HCT116 (cell line): ENCODE measurements at regions not wholly inside any gene's neighbourhood (a gene's known extent, or its start where the extent isn't known, plus 50 kb on each side); places are given as distances from the start of the nearest gene placed in this dataset.

Experiments
- ATAC-seq: fragments of 200-7000 bp; cut with Tn5 transposase; 2 replicates; pipeline ENCODE4 v1.9.1; 2020; ENCODE audit warnings: mild to moderate bottlenecking, moderate library complexity
- BruUV-seq: library from RNA; stranded (reverse); fragments of 400-500 nt; replicated peaks from 2 replicates; lab custom pipeline; 2021; lab: Mats Ljungman, UMichigan
- CTCF ChIA-PET: fragments of 300-600 bp; sonication (Branson Sonifier 250); formaldehyde crosslinking; loops from one replicate; lab custom pipeline; 2021; ENCODE audit warnings: antibody characterized with exemption; lab: Charles Lee
- POLR2A ChIA-PET: fragments of 300-600, 350-600 bp; sonication (Branson Sonifier 250); formaldehyde crosslinking; loops from one replicate; lab custom pipeline; 2021; ENCODE audit warnings: antibody characterized with exemption; lab: Charles Lee
- RAD21 ChIA-PET, 2 experiments: fragments of 300-600 bp; sonication (Branson Sonifier 250); formaldehyde crosslinking; loops; one replicate each; lab custom pipeline; 2023; ENCODE audit warnings: low total read pairs in 2 of 2; ENCODE audit not compliant: uncharacterized antibody in 2 of 2, unreplicated experiment in 2 of 2, low non-redundant PET in 1 of 2; lab: Charles Lee
- DNase-seq: peaks from one replicate; pipeline ENCODE4 v3.0.0-alpha.2; 2010; ENCODE audit warnings: low read depth, low spot score
- H2AFZ ChIP-seq: fragments of 200-600 bp; shearing (Covaris generic), sonication (generic); 2 replicates; pipeline ENCODE4 v1.6.1; 2017; ENCODE audit warnings: low read depth, mixed run types, mixed read lengths, antibody characterized with exemption, low read length; ENCODE audit not compliant: poor library complexity, severe bottlenecking
- H3K27ac ChIP-seq: 2 replicates; pipeline ENCODE4 v1.5.1; 2012; ENCODE audit warnings: low read depth, low read length
- H3K27me3 ChIP-seq: fragments of 200-600 bp; sonication (generic); 2 replicates; pipeline ENCODE4 v1.6.1; 2016; ENCODE audit warnings: mixed run types, low read length, mixed read lengths; ENCODE audit not compliant: insufficient read depth
- H3K36me3 ChIP-seq, 2 experiments: fragments of 200-500 bp in 1 of 2; fragments of 200-600 bp in 1 of 2; sonication (Bioruptor generic) in 1 of 2; sonication (generic) in 1 of 2; 2 replicates each; pipeline versions ENCODE4 v1.5.1 to v1.6.1; 2014 to 2016; ENCODE audit warnings: low read length in 2 of 2, inconsistent platforms in 1 of 2, mixed read lengths in 1 of 2, mixed run types in 1 of 2; ENCODE audit not compliant: insufficient read depth in 2 of 2, control insufficient read depth in 1 of 2
- H3K4me1 ChIP-seq, 2 experiments: fragments of 200-600 bp in 1 of 2; sonication (generic) in 1 of 2; 2 replicates each; pipeline versions ENCODE4 v1.5.1 to v1.6.1; 2012 to 2017; ENCODE audit warnings: low read length in 2 of 2, inconsistent platforms in 1 of 2, mild to moderate bottlenecking in 1 of 2, mixed read lengths in 1 of 2, mixed run types in 1 of 2, moderate library complexity in 1 of 2; ENCODE audit not compliant: insufficient read depth in 2 of 2, control insufficient read depth in 1 of 2
- H3K4me2 ChIP-seq: fragments of 200-600 bp; sonication (generic); 2 replicates; pipeline ENCODE4 v1.6.1; 2017; ENCODE audit warnings: mixed run types, low read length, mixed read lengths
- H3K4me3 ChIP-seq, 2 experiments: fragments of 200-600 bp in 1 of 2; sonication (generic) in 1 of 2; replicated peaks in 1 of 2; 2 replicates each; pipeline ENCODE4 v1.5.1; 2011 to 2016; ENCODE audit warnings: low read length in 2 of 2, control low read depth in 1 of 2, low read depth in 1 of 2, mild to moderate bottlenecking in 1 of 2, mixed read lengths in 1 of 2, mixed run types in 1 of 2
- H3K79me2 ChIP-seq: fragments of 200-600 bp; sonication (generic); 2 replicates; pipeline ENCODE4 v1.6.1; 2017; ENCODE audit warnings: mild to moderate bottlenecking, mixed run types, low read length, moderate library complexity, mixed read lengths; ENCODE audit not compliant: insufficient read depth
- H3K9ac ChIP-seq: fragments of 200-600 bp; sonication (generic); 2 replicates; pipeline ENCODE4 v1.6.1; 2016; ENCODE audit warnings: low read length, mixed read lengths
- H3K9me2 ChIP-seq: fragments of 200-600 bp; sonication (generic), shearing (Covaris generic); 2 replicates; pipeline ENCODE4 v1.6.1; 2017; ENCODE audit warnings: mixed run types, mild to moderate bottlenecking, moderate library complexity; ENCODE audit not compliant: insufficient read depth
- H3K9me3 ChIP-seq, 2 experiments: fragments of 200-500 bp in 1 of 2; fragments of 200-600 bp in 1 of 2; sonication (Bioruptor generic) in 1 of 2; sonication (generic) in 1 of 2; 2 replicates each; pipeline ENCODE4 v1.6.1; 2014 to 2017; ENCODE audit warnings: low read length in 2 of 2, mixed read lengths in 2 of 2, inconsistent platforms in 1 of 2, low read depth in 1 of 2, mild to moderate bottlenecking in 1 of 2, mixed run types in 1 of 2, moderate library complexity in 1 of 2; ENCODE audit not compliant: control insufficient read depth in 1 of 2, insufficient read depth in 1 of 2
- H4K20me1 ChIP-seq: fragments of 200-600 bp; sonication (generic), shearing (Covaris generic); 2 replicates; pipeline ENCODE4 v1.6.1; 2017; ENCODE audit warnings: mixed run types, mild to moderate bottlenecking, moderate library complexity; ENCODE audit not compliant: insufficient read depth
- ATF3 ChIP-seq: IDR thresholded peaks from 2 replicates; pipeline ENCODE4 v1.6.1; 2012
- CBX3 ChIP-seq: IDR thresholded peaks from 2 replicates; pipeline ENCODE4 v1.6.1; 2012; ENCODE audit warnings: low read depth
- CTCF ChIP-seq, 3 experiments: fragments of 200-600 bp in 1 of 3; sonication (generic) in 1 of 3; IDR thresholded peaks in 2 of 3; conservative IDR thresholded peaks in 1 of 3; 2 replicates each; pipeline ENCODE4 v1.5.1; 2012 to 2017; ENCODE audit warnings: low read depth in 2 of 3, low read length in 2 of 3, antibody characterized with exemption in 1 of 3, borderline replicate concordance in 1 of 3, control low read depth in 1 of 3, mild to moderate bottlenecking in 1 of 3, mixed read lengths in 1 of 3, mixed run types in 1 of 3, moderate library complexity in 1 of 3; ENCODE audit not compliant: insufficient read depth in 1 of 3
- EZH2 ChIP-seq: fragments of 200-600 bp; sonication (generic); IDR thresholded peaks from 2 replicates; pipeline ENCODE4 v1.6.1; 2017; ENCODE audit warnings: antibody characterized with exemption, mixed run types
- EZH2phosphoT487 ChIP-seq: fragments of 200-600 bp; IDR thresholded peaks from 2 replicates; pipeline ENCODE4 v1.6.1; 2018; ENCODE audit warnings: antibody characterized with exemption, borderline replicate concordance
- POLR2A ChIP-seq: IDR thresholded peaks from 2 replicates; pipeline ENCODE4 v1.7.0; 2011; ENCODE audit warnings: borderline replicate concordance; ENCODE audit not compliant: insufficient read depth, insufficient read length; ENCODE audit errors: extremely low read depth
- RAD21 ChIP-seq: IDR thresholded peaks from 2 replicates; pipeline ENCODE4 v1.6.1; 2012; ENCODE audit warnings: low read depth, mild to moderate bottlenecking
- SP1 ChIP-seq: IDR thresholded peaks from 2 replicates; pipeline ENCODE4 v1.6.1; 2012; ENCODE audit warnings: low read depth
- ZNF274 ChIP-seq: fragments of 200-500 bp; sonication (Bioruptor generic); IDR thresholded peaks from 2 replicates; pipeline ENCODE4 v1.6.1; 2014; ENCODE audit warnings: mild to moderate bottlenecking, low read depth, low read length, inconsistent platforms
- intact Hi-C: fragments of 100-400 bp; cut with micrococcal nuclease; formaldehyde crosslinking; loops from 2 replicates; pipeline ENCODE4 v1.10.0; 2022

- Histone ChIP-seq H3K9me3 (no peaks in the 10 kb centered on the region; a peak in 1 of 4 replicates), H3K9me2 (no peaks in the 10 kb centered on the region), H3K79me2 (no peaks in the 10 kb centered on the region), H3K36me3 (no peaks in the 10 kb centered on the region), H3K27me3 (no peaks in the 10 kb centered on the region), H3K4me1 (no peaks in the 10 kb centered on the region), H3K4me2 (no peak overlapping the region), H3K4me3 (no peak overlapping the region), H2AFZ (no peak overlapping the region), H3K9ac (no peak overlapping the region), H3K27ac (no peak overlapping the region), H4K20me1 (no peaks in the 10 kb centered on the region)
- DNase-seq (no peak), ATAC-seq (no peak)
- ChIA-PET POLR2A (no interaction called here), CTCF (no interaction called here), RAD21 (no interaction called here)
- no peak for TF ChIP-seq EZH2
- TF ChIP-seq CTCF (IDR thresholded peaks at IDR 0.05 in 2 of 3, conservative IDR thresholded peaks at IDR 0.05 in 1 of 3; ENCODE audit: borderline replicate concordance in 1 of 3, insufficient read depth in 1 of 3, low read depth in 2 of 3, low read length in 2 of 3): no peak
- TF ChIP-seq SP1: no peak
- peak; percentile 51; the same call in 1 of the 2 replicates for TF ChIP-seq CBX3
- no peak for TF ChIP-seq RAD21
- BruUV-seq: no TSS peak
- intact Hi-C loops: no loop called here
Measured at GRCh38 chr12:76198839-76199238, 114.4 kb upstream of the NAP1L1 start.

GRCh38 chr12:76197283-76197682 is 112.8 kb upstream of the NAP1L1 start:
- H3K36me3 ChIP-seq: no peaks in the 10 kb centered on the region

More at GRCh38 chr12:76197283-76197682, 112.8 kb upstream of the NAP1L1 start:
- H3K9me3 ChIP-seq: no peaks in the 10 kb centered on the region; a peak in 1 of 4 replicates
- ChIA-PET POLR2A (no interaction called here), RAD21 (no interaction called here), CTCF (no interaction called here)
- DNase-seq (no peak), ATAC-seq (no peak)
- no peaks in the 10 kb centered on the region for H4K20me1 ChIP-seq
- no peak overlapping the region for H3K4me2 ChIP-seq
- H3K79me2 ChIP-seq: no peaks in the 10 kb centered on the region
- no peaks in the 10 kb centered on the region for H3K27me3 ChIP-seq
- no peak overlapping the region for H3K27ac ChIP-seq
- H3K4me3 ChIP-seq: no peak overlapping the region
- no peak overlapping the region for H3K9ac ChIP-seq
- BruUV-seq: no TSS peak
- H3K4me1 ChIP-seq: no peaks in the 10 kb centered on the region
- H2AFZ ChIP-seq: no peak overlapping the region
- intact Hi-C loops: no loop called here
- TF ChIP-seq CBX3: no peak
- TF ChIP-seq EZH2phosphoT487: no peak
- no peak for TF ChIP-seq ATF3
- no peak for TF ChIP-seq CTCF (IDR thresholded peaks at IDR 0.05 in 2 of 3, conservative IDR thresholded peaks at IDR 0.05 in 1 of 3; ENCODE audit: borderline replicate concordance in 1 of 3, insufficient read depth in 1 of 3, low read depth in 2 of 3, low read length in 2 of 3)
- TF ChIP-seq ZNF274: no peak
- TF ChIP-seq RAD21: no peak
- TF ChIP-seq POLR2A: no peak
- no peaks in the 10 kb centered on the region for H3K9me2 ChIP-seq
